Panc1 (cell line): ENCODE measurements at regions not wholly inside any gene's neighbourhood (a gene's known extent, or its start where the extent isn't known, plus 50 kb on each side); places are given as distances from the start of the nearest gene placed in this dataset.

Experiments
- ATAC-seq: fragments of 200-7000 bp; cut with Tn5 transposase; 2 replicates; pipeline ENCODE4 v1.9.1; 2020; ENCODE audit warnings: mild to moderate bottlenecking, moderate library complexity
- BruUV-seq: library from RNA; stranded (reverse); fragments of 400-500 nt; replicated peaks from 2 replicates; lab custom pipeline; 2021; lab: Mats Ljungman, UMichigan
- CTCF ChIA-PET: fragments of 300-600 bp; sonication (Branson Sonifier 250); formaldehyde crosslinking; loops from one replicate; lab custom pipeline; 2022; ENCODE audit warnings: antibody characterized with exemption; lab: Charles Lee
- POLR2A ChIA-PET: fragments of 300-600 bp; sonication (Branson Sonifier 250); formaldehyde crosslinking; loops from one replicate; lab custom pipeline; 2022; ENCODE audit warnings: antibody characterized with exemption; lab: Charles Lee
- DNase-seq: peaks from one replicate; pipeline ENCODE4 v3.0.0-alpha.2; 2010; ENCODE audit warnings: low read depth, low spot score
- H3K27ac ChIP-seq: 2 replicates; pipeline ENCODE4 v1.5.1; 2011; ENCODE audit warnings: mild to moderate bottlenecking, low read length, inconsistent platforms
- H3K27me3 ChIP-seq: fragments of 200-500 bp; sonication (Bioruptor generic); 2 replicates; pipeline ENCODE4 v1.6.0; 2014; ENCODE audit warnings: low read length, inconsistent platforms; ENCODE audit not compliant: control insufficient read depth, insufficient read depth
- H3K36me3 ChIP-seq: fragments of 200-500 bp; sonication (Bioruptor generic); 2 replicates; pipeline ENCODE4 v1.5.1; 2014; ENCODE audit warnings: inconsistent platforms, mild to moderate bottlenecking, low read length, moderate library complexity; ENCODE audit not compliant: control insufficient read depth, insufficient read depth
- H3K4me1 ChIP-seq: 2 replicates; pipeline ENCODE4 v1.5.1; 2011; ENCODE audit warnings: inconsistent platforms, mild to moderate bottlenecking, low read length, moderate library complexity; ENCODE audit not compliant: control insufficient read depth, insufficient read depth
- H3K4me3 ChIP-seq, 2 experiments: 2 replicates each; pipeline ENCODE4 v1.5.1; 2011 to 2012; ENCODE audit warnings: low read depth in 2 of 2, low read length in 2 of 2, mild to moderate bottlenecking in 2 of 2, inconsistent platforms in 1 of 2, moderate library complexity in 1 of 2
- H3K9me3 ChIP-seq: fragments of 200-500 bp; sonication (Bioruptor generic); 2 replicates; pipeline ENCODE4 v1.5.1; 2014; ENCODE audit warnings: low read depth, mild to moderate bottlenecking, inconsistent platforms, low read length, moderate library complexity; ENCODE audit not compliant: control insufficient read depth, insufficient read depth
- POLR2AphosphoS5 ChIP-seq: IDR thresholded peaks from 2 replicates; pipeline ENCODE4 v1.6.1; 2012; ENCODE audit warnings: mild to moderate bottlenecking, low read depth, low read length, moderate library complexity
- SIN3A ChIP-seq: IDR thresholded peaks from 2 replicates; pipeline ENCODE4 v1.6.1; 2012; ENCODE audit warnings: low read depth, mild to moderate bottlenecking, low read length, moderate library complexity, borderline replicate concordance; ENCODE audit not compliant: insufficient read depth
- TCF7L2 ChIP-seq: IDR thresholded peaks from 2 replicates; pipeline ENCODE4 v1.6.1; 2011; ENCODE audit warnings: mild to moderate bottlenecking, low read depth, low read length, inconsistent platforms
- in situ Hi-C: cut with HindIII; loops from 2 replicates; pipeline ENCODE4 v1.10.0; 2016; ENCODE audit warnings: low sequenced_read_pairs, low pct_unique_long_range_greater_than_20kb
- intact Hi-C: fragments of 100-400 bp; cut with micrococcal nuclease; formaldehyde crosslinking; loops from one replicate; pipeline ENCODE4 v1.10.0; 2022; ENCODE audit not compliant: unreplicated experiment
- TF ChIP-seq, protein P1 (sequence below): fragments of 450-650 bp; IDR thresholded peaks from 2 replicates; pipeline ENCODE4 v1.5.1; 2017; ENCODE audit warnings: mild to moderate bottlenecking
- TF ChIP-seq, protein P2 (sequence below), 2 experiments: IDR thresholded peaks; 2 replicates each; pipeline ENCODE4 v1.6.1; 2011 to 2012; ENCODE audit warnings: low read depth in 2 of 2, control low read depth in 1 of 2, low read length in 1 of 2, mild to moderate bottlenecking in 1 of 2, moderate library complexity in 1 of 2; ENCODE audit not compliant: insufficient read depth in 1 of 2

DNA sequence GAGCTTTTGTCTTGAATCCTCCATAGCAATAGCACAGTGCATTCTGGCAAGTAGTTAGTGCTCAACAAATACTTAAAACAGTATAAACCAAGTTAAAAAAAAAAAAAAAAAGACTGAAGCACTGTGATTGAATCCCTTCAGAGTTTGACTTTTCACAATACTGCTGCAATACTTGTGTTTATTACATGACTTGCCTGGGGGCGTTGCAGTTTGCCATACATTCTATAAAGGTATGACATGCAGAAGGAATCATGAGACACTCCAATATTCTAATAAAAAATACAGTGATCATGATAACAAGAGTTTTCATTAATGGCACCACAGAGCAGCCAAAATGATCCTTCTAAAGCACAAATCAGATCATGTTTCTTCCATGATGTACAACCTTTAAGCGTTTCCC is 205.0 kb upstream of the CDKN3 start:
- Histone ChIP-seq H3K4me1 (no peaks in the 10 kb centered on the region), H3K9me3 (no peaks in the 10 kb centered on the region), H3K27ac (no peak overlapping the region), H3K27me3 (no peaks in the 10 kb centered on the region), H3K4me3 (no peak overlapping the region), H3K36me3 (no peaks in the 10 kb centered on the region)
- DNase-seq (no peak), ATAC-seq (no peak)
- no TSS peak for BruUV-seq
- intact Hi-C loops (no loop called here), in situ Hi-C loops (no loop called here)
- ChIA-PET POLR2A (no interaction called here), CTCF (no interaction called here)
- TF ChIP-seq, protein P1, sequence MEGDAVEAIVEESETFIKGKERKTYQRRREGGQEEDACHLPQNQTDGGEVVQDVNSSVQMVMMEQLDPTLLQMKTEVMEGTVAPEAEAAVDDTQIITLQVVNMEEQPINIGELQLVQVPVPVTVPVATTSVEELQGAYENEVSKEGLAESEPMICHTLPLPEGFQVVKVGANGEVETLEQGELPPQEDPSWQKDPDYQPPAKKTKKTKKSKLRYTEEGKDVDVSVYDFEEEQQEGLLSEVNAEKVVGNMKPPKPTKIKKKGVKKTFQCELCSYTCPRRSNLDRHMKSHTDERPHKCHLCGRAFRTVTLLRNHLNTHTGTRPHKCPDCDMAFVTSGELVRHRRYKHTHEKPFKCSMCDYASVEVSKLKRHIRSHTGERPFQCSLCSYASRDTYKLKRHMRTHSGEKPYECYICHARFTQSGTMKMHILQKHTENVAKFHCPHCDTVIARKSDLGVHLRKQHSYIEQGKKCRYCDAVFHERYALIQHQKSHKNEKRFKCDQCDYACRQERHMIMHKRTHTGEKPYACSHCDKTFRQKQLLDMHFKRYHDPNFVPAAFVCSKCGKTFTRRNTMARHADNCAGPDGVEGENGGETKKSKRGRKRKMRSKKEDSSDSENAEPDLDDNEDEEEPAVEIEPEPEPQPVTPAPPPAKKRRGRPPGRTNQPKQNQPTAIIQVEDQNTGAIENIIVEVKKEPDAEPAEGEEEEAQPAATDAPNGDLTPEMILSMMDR, result no peak
- TF ChIP-seq, protein P2, sequence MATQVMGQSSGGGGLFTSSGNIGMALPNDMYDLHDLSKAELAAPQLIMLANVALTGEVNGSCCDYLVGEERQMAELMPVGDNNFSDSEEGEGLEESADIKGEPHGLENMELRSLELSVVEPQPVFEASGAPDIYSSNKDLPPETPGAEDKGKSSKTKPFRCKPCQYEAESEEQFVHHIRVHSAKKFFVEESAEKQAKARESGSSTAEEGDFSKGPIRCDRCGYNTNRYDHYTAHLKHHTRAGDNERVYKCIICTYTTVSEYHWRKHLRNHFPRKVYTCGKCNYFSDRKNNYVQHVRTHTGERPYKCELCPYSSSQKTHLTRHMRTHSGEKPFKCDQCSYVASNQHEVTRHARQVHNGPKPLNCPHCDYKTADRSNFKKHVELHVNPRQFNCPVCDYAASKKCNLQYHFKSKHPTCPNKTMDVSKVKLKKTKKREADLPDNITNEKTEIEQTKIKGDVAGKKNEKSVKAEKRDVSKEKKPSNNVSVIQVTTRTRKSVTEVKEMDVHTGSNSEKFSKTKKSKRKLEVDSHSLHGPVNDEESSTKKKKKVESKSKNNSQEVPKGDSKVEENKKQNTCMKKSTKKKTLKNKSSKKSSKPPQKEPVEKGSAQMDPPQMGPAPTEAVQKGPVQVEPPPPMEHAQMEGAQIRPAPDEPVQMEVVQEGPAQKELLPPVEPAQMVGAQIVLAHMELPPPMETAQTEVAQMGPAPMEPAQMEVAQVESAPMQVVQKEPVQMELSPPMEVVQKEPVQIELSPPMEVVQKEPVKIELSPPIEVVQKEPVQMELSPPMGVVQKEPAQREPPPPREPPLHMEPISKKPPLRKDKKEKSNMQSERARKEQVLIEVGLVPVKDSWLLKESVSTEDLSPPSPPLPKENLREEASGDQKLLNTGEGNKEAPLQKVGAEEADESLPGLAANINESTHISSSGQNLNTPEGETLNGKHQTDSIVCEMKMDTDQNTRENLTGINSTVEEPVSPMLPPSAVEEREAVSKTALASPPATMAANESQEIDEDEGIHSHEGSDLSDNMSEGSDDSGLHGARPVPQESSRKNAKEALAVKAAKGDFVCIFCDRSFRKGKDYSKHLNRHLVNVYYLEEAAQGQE (IDR thresholded peaks at IDR 0.05; ENCODE audit: insufficient read depth in 1 of 2, low read depth in 2 of 2, low read length in 1 of 2), result no peak
- no peak for TF ChIP-seq TCF7L2
- no peak for TF ChIP-seq SIN3A
- no peak for TF ChIP-seq POLR2AphosphoS5

DNA sequence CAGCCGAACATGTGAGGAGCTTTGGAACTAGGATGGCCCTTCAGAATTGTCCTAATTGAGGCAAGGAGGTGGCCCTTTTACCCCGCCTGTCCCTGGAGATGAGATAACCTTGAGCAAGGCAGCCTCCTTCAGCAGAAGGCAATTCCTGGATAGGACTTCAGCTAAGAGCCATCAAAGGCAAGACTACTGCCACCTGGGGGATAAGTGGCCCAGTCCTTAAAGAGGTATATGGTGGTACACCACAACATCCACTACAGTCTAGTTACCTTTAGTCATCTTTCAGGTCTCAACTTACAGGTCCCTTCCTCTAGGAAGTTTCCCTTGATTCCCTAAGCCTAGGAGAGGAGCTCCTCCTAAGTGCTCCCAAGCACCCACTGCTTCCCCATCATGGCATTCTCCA is 204.2 kb upstream of the CDKN3 start:
- no TSS peak for BruUV-seq

More for the DNA sequence above, 204.2 kb upstream of the CDKN3 start:
- CTCF ChIA-PET, result no interaction called here
- TF ChIP-seq, protein P1, result no peak
- TF ChIP-seq, protein P2 (IDR thresholded peaks at IDR 0.05; ENCODE audit: insufficient read depth in 1 of 2, low read depth in 2 of 2, low read length in 1 of 2), result no peak
- no peak for TF ChIP-seq SIN3A
- no peak for TF ChIP-seq POLR2AphosphoS5
- no peak for TF ChIP-seq TCF7L2
- Histone ChIP-seq H3K4me1 (no peaks in the 10 kb centered on the region), H3K9me3 (no peaks in the 10 kb centered on the region), H3K27ac (no peak overlapping the region), H3K27me3 (no peaks in the 10 kb centered on the region), H3K4me3 (no peak overlapping the region), H3K36me3 (no peaks in the 10 kb centered on the region)
- POLR2A ChIA-PET, result no interaction called here
- intact Hi-C loops (no loop called here), in situ Hi-C loops (no loop called here)
- no peak for ATAC-seq
- DNase-seq, result no peak
